H1 (cell line): ENCODE measurements at regions not wholly inside any gene's neighbourhood (a gene's known extent, or its start where the extent isn't known, plus 50 kb on each side); places are given as distances from the start of the nearest gene placed in this dataset.

Experiments used
- CREB1 ChIP-seq: IDR thresholded peaks from 2 replicates; pipeline ENCODE4 v1.6.1; 2012; ENCODE audit warnings: inconsistent platforms
- CTCF ChIP-seq, 3 experiments: IDR thresholded peaks; 1 replicate in 2 of 3; 2 replicates in 1 of 3; pipeline versions ENCODE4 v1.5.1 to v1.6.1; 2011; ENCODE audit warnings: low read length in 3 of 3, mild to moderate bottlenecking in 3 of 3, inconsistent platforms in 2 of 3, low read depth in 1 of 3, moderate library complexity in 1 of 3; ENCODE audit not compliant: insufficient read depth in 1 of 3; ENCODE audit errors: control extremely low read depth in 1 of 3
- EZH2 ChIP-seq: fragments of 200-600 bp; sonication (generic); IDR thresholded peaks from 2 replicates; pipeline ENCODE4 v1.7.1; 2012; ENCODE audit warnings: low read depth, mild to moderate bottlenecking, moderate library complexity, low read length, inconsistent platforms; ENCODE audit not compliant: severe bottlenecking
- MAFK ChIP-seq: IDR thresholded peaks from 2 replicates; pipeline ENCODE4 v1.6.1; 2012; ENCODE audit warnings: low read depth, mild to moderate bottlenecking, improper control_type of control experiment, low read length
- POLR2A ChIP-seq, 2 experiments: IDR thresholded peaks; 1 replicate in 1 of 2; 2 replicates in 1 of 2; pipeline ENCODE4 v1.6.1; 2011; ENCODE audit warnings: low read depth in 2 of 2, low read length in 2 of 2, mild to moderate bottlenecking in 2 of 2; ENCODE audit errors: control extremely low read depth in 1 of 2
- SAP30 ChIP-seq: fragments of 300-600 bp; sonication (generic); IDR thresholded peaks from 2 replicates; pipeline ENCODE4 v1.7.1; 2012; ENCODE audit warnings: low read length, moderate library complexity, mild to moderate bottlenecking, inconsistent platforms; ENCODE audit not compliant: insufficient read depth, insufficient replicate concordance
- SIN3A ChIP-seq, 2 experiments: IDR thresholded peaks in 1 of 2; conservative IDR thresholded peaks in 1 of 2; 2 replicates each; pipeline ENCODE4 v1.6.1; 2011 to 2012; ENCODE audit warnings: low read length in 2 of 2, improper control_type of control experiment in 1 of 2, low read depth in 1 of 2, mild to moderate bottlenecking in 1 of 2
- SP2 ChIP-seq: IDR thresholded peaks from 2 replicates; pipeline ENCODE4 v1.6.1; 2012; ENCODE audit warnings: mild to moderate bottlenecking, low read length, inconsistent platforms
- SRF ChIP-seq: IDR thresholded peaks from 2 replicates; pipeline ENCODE4 v1.6.1; 2011; ENCODE audit warnings: mild to moderate bottlenecking, low read depth, low read length, moderate library complexity
- TAF1 ChIP-seq: IDR thresholded peaks from 2 replicates; pipeline ENCODE4 v1.6.1; 2011; ENCODE audit warnings: mild to moderate bottlenecking, low read depth, low read length
- TBP ChIP-seq: IDR thresholded peaks from 2 replicates; pipeline ENCODE4 v1.6.1; 2011; ENCODE audit warnings: low read depth, low read length, improper control_type of control experiment
- TF ChIP-seq, protein P1 (sequence below): IDR thresholded peaks from 2 replicates; pipeline ENCODE4 v1.6.1; 2012; ENCODE audit warnings: low read length, inconsistent platforms
- TF ChIP-seq, protein P2 (sequence below): IDR thresholded peaks from 2 replicates; pipeline ENCODE4 v1.6.1; 2011; ENCODE audit warnings: low read depth, mild to moderate bottlenecking, low read length; ENCODE audit not compliant: insufficient read depth

- no peak for TF ChIP-seq SIN3A (conservative IDR thresholded peaks at IDR 0.05 in 1 of 2, IDR thresholded peaks at IDR 0.05 in 1 of 2; ENCODE audit: low read depth in 1 of 2, low read length in 2 of 2)
- no peak for TF ChIP-seq CTCF (IDR thresholded peaks at IDR 0.05; ENCODE audit: control extremely low read depth in 1 of 3, insufficient read depth in 1 of 3, low read depth in 1 of 3, low read length in 3 of 3)
- TF ChIP-seq TBP, result no peak
- TF ChIP-seq SAP30, result no peak
- TF ChIP-seq, protein P1, sequence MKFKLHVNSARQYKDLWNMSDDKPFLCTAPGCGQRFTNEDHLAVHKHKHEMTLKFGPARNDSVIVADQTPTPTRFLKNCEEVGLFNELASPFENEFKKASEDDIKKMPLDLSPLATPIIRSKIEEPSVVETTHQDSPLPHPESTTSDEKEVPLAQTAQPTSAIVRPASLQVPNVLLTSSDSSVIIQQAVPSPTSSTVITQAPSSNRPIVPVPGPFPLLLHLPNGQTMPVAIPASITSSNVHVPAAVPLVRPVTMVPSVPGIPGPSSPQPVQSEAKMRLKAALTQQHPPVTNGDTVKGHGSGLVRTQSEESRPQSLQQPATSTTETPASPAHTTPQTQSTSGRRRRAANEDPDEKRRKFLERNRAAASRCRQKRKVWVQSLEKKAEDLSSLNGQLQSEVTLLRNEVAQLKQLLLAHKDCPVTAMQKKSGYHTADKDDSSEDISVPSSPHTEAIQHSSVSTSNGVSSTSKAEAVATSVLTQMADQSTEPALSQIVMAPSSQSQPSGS, result no peak
- no peak for TF ChIP-seq SP2
- TF ChIP-seq POLR2A (IDR thresholded peaks at IDR 0.05; ENCODE audit: control extremely low read depth in 1 of 2, low read depth in 2 of 2, low read length in 2 of 2), result no peak
- no peak for TF ChIP-seq MAFK
- no peak for TF ChIP-seq TAF1
- no peak for TF ChIP-seq SRF
- TF ChIP-seq, protein P2, sequence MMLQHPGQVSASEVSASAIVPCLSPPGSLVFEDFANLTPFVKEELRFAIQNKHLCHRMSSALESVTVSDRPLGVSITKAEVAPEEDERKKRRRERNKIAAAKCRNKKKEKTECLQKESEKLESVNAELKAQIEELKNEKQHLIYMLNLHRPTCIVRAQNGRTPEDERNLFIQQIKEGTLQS, result no peak
- TF ChIP-seq EZH2, result no peak
- TF ChIP-seq CREB1, result no peak
Measured at GRCh38 chr1:38210895-38211177, 164.2 kb upstream of the POU3F1 start.
